Body of pancreas (tissue), 4 donors: ENCODE measurements at regions not wholly inside any gene's neighbourhood (a gene's known extent, or its start where the extent isn't known, plus 50 kb on each side); places are given as distances from the start of the nearest gene placed in this dataset.

Experiments
- POLR2A ChIP-seq, 3 donors: fragments of 450-650 bp; IDR thresholded peaks; one replicate each; pipeline ENCODE4 v1.6.1; 2016; ENCODE audit warnings: antibody characterized with exemption in 3 of 3, mild to moderate bottlenecking in 2 of 3
- TF ChIP-seq, protein P1 (sequence below), 7 experiments: fragments of 450-650 bp in 4 of 7; fragments of 200-600 bp in 3 of 7; sonication (generic) in 3 of 7; IDR thresholded peaks; one replicate each; pipeline ENCODE4 v1.5.1; 2016 to 2019; ENCODE audit warnings: antibody characterized with exemption in 7 of 7

- TF ChIP-seq, protein P1, sequence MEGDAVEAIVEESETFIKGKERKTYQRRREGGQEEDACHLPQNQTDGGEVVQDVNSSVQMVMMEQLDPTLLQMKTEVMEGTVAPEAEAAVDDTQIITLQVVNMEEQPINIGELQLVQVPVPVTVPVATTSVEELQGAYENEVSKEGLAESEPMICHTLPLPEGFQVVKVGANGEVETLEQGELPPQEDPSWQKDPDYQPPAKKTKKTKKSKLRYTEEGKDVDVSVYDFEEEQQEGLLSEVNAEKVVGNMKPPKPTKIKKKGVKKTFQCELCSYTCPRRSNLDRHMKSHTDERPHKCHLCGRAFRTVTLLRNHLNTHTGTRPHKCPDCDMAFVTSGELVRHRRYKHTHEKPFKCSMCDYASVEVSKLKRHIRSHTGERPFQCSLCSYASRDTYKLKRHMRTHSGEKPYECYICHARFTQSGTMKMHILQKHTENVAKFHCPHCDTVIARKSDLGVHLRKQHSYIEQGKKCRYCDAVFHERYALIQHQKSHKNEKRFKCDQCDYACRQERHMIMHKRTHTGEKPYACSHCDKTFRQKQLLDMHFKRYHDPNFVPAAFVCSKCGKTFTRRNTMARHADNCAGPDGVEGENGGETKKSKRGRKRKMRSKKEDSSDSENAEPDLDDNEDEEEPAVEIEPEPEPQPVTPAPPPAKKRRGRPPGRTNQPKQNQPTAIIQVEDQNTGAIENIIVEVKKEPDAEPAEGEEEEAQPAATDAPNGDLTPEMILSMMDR (IDR thresholded peaks at IDR 0.05) = no peak
- no peak for TF ChIP-seq POLR2A (IDR thresholded peaks at IDR 0.05)
These were observed 551.0 kb upstream of the ZWINT start for GRCh38 chr10:56912043-56912442.
